Activated CD8-positive, alpha-beta memory T cell treated with anti-CD3 and anti-CD28 coated beads for 48 hours (primary cell): ENCODE measurements at regions not wholly inside any gene's neighbourhood (a gene's known extent, or its start where the extent isn't known, plus 50 kb on each side); places are given as distances from the start of the nearest gene placed in this dataset.
"Not testable (repeated sequence)": the region's sequence is repeated elsewhere in the genome, so short reads cannot be mapped to it uniquely, and the experiment has no call there.

Experiments
- DNase-seq, 3 experiments: peaks; one replicate each; pipeline ENCODE4 v3.0.0-alpha.2; 2020; ENCODE audit warnings: low read depth in 2 of 3, low spot score in 2 of 3

DNA sequence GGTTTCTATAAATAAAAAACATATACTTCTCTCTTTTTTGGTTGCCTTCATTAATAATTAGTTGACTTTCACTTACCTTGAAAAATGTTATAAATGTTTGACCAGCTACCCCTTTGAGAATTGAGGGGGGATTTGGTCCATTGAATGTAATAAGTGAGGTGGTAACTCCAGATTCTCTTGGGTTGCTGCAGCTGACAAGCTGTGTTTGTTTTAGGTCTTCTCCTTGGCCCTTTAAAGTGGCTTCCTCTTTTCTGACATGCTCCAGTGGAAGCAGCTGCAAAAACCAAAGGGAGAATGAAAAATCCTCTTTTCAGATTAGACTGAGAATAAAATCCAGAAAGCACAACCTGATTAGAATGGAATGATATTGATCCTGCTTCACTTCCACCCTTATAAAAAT is 410.5 kb downstream of the TMEM38B start:
- DNase-seq = no peak

DNA sequence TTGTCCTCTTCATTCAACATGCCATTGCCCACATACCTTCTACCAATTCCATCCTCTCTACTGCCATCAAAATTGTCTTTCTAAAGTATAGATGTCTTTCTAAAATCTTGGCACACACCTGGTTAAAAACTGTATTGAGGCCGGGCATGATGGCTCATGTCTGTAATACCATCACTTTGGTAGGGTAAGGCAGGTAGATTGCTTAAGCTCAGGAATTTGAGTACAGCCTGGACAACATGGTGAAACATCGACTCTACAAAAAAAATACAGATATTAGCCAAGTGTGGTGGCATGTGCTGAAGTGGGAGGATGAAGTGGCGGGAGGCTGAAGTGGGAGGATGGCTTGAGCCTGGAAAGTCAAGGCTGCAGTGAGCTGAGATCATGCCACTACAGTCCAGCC is 412.1 kb downstream of the TMEM38B start:
- DNase-seq = no peak

DNA sequence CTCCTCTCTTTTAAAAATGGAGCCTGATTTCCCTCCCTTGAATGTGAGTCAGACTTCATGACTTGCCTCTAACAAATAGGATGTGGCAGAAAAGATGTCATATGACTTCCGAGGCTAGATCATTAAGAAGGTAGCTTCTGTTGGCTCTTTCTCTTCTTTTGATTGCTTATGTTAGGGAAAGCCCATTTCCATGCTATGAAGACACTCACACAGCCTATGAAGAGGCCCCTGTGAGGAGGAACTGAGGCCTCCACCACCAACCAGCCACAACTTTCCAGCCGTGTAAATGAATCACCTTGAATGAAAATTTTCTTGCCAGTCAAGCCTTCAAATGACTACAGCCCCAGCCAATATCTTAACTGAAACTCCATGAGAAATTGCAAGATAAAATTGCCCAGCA is 413.4 kb downstream of the TMEM38B start:
- no peak for DNase-seq

DNA sequence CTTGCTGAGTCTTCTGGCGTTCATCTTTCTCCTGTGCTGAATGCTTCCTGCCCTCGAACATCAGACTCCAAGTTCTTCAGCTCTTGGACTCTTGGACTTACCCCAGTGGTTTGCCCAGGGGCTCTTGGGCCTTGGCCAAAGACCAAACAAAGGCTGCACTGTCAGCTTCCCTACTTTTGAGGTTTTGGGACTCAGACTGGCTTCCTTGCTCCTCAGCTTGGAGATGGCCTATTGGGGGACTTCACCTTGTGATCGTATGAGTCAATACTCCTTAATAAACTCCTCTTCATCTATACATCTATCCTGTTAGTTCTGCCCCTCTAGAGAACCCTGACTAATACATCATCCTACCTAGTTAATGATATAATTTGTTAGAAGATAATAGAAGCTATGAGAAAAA is 415.4 kb downstream of the TMEM38B start:
- not testable (repeated sequence) for DNase-seq

DNA sequence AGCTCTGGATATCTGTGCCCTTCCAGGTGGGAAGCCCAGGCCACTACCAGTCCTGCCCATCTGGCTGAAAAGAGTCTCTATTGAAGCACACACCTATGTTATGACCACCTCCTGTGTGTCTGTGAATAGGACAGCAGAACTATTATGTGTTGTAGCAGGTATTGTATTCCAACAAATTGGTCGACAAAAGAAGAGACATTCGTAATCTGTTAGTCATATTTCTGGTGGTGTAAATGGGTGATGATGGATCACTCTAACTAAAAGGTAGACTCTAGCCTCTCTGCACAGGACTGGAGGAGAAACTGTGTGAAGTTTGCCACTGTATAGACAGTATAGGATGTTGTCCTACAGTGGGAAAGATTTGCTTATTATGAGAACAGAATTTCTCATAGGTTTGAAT is 416.1 kb downstream of the TMEM38B start:
- DNase-seq = no peak

DNA sequence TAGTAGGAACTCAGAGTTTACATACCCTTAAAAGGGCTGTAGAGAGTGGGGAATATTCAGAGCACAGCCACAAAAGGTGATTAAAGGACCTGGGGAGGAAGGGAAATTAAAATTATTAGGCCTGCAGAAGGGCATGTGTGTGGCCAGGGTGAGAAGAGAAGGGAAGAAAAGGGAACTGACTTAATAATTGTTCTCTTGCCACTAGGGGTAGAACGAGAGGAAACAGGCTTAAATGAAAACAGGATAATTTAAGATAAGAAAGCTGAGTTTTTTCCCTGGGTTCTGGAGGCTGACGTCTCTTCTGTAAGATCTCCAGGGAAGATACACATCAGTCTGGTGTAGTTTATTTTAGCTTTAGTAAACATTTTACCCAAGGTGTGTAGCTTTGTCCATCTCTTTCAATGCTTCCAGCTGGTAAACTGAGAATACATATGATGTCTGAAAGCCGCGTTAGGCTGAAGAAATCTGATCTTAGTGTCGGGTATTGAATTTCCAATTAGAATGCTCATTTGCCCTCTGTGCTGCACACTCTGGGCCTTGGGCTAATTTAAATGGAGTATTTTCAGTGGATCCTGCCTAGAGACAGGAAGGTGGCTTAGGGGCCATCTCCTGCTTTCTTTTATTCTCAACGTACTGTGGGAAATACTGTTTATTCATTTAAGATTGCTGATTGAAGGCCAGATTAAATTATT is 416.8 kb downstream of the TMEM38B start:
- DNase-seq = no peak

DNA sequence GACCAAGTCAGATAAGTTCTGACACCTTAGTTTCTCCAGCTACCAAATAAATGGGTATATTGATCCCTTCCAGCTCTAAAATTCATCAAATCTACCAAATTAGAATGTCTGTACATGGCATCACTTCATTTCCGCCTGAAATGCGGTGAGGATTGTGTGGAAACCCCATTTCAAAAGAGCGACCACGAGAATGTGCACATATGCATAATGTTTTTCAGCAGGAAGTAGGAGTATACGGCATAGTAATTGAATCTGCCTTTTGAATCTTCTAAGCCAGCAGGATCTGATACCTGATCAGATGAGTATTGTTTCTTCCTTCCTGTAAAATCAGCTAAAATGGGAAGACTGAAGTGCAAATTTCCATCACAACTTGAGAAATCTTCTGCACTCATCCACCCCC is 418.6 kb downstream of the TMEM38B start:
- DNase-seq = no peak

DNA sequence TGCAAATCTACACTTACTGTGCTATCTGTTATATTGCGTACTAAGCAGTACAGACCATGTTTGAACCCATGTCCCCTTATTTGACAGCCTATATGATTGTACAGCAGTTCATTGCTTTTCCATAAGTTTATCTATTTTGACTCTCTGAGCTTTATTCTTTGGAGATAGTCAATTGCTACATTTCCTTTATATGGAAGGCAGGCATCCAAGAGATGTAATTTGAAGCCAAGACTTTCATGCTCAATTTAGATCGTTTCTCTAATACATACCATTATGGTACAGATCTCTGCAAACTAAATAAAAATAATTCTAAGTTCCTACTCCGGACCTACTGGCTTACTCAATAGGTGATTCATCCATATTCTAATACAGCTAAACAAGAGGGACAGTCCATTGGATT is 424.8 kb downstream of the TMEM38B start:
- no peak for DNase-seq

DNA sequence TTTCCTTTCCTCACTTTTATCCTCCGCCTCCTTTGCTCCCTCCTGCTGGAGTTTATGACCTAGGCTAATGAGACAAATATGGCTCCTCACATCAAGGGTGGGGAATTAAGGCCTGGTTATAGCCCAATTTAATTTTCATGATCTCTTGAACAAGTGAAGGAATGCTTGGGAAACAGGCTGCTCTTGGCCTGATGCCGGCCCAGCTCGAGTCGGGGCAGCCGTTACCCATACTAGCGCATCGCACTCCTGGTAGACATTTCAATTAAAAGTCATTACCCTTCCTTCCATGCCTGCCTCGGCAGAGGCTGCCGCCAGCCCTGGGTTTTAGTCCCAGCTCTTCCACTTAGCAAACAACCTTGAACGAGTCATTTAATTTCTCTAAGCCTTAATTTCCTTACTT is 425.7 kb downstream of the TMEM38B start:
- no peak for DNase-seq

DNA sequence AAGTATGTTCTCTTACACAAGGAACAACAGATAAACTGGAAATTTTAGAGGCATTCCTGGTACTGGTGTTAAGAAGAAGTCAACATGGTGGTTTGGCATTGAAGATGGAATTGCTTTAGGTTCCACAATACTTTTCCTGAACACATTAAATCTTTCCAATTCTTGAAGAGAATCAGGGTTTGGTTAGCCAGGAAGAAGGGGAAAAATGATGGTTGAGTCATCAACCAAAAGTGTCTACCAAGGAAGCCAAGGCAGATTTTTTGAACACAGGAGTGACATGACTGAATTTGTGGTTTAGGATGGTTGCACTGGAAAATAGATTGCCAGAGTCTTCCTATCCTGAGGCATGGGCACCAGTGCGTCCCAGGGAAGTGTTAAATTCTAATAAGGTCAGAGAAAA is 433.4 kb downstream of the TMEM38B start:
- DNase-seq = no peak

DNA sequence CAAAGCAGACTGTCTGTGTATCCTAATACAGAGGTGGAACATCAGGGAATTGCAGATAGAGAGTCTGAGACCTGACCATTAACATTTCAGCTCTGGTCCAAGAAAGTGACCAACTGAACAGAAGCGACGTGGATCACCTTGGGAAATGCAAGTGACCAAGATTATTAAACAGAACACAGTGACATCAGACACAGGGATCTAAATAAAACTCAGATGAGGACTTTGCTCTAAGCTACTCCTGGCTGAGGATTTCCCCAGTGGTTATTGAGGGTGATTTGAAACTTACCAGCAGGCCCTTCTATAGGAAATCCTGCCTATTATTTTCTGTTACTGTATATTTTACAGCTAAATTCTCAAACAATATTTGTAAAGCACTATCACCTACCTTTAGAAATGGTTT is 436.0 kb downstream of the TMEM38B start:
- no peak for DNase-seq

DNA sequence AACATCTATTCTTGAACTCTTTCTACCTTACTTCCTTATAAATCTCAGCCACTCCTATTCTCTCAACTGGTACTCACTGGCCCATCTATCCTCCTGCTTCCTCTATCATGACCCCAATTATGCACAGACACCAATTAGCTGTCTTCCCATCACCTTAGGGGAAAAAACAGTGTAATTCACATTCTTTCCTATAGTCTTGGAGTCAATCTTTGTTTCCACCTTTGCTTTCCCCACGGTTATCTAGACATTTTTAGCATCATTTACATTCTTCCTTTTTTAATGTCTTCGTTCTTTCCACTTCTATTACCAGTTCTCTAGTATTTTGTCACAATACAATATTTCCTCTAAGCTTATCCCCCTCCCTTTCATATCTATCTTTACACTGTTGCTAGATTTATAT is 449.4 kb downstream of the TMEM38B start:
- no peak for DNase-seq

DNA sequence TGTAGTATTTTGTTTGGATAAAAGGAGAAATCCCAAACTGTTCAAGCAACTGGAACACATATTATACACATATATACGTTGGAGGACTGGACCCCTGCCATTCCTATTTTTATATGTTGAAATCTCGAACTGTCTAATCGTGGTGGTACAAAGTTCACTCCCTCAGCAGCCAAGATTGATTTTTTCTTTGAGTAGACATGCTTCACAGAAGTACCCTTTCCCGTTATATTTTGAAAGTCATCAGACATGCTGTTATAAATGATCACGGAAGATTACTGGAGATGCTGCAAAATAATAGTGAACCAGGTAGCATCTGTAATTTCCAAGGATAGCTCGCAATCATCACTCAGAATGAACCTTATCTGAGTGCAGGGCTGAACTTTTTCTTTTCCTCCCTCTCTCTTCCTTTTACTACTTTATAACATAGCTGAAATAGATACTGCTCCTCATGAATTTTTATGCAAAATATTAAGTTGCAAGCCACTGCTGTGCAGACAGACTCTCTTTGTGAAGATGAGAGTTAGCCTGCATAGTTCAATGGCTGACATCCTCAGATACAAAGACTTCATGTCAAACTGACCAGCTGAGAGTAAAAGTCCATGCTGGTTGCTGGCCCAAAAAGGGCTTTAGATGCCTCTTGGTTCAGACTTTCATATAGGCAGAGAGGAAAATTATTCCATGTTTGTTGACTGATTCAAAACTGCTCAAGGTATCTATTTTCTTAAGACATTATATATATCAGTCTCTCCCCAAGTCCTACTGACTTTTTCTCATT is 451.9 kb downstream of the TMEM38B start:
- no peak for DNase-seq

DNA sequence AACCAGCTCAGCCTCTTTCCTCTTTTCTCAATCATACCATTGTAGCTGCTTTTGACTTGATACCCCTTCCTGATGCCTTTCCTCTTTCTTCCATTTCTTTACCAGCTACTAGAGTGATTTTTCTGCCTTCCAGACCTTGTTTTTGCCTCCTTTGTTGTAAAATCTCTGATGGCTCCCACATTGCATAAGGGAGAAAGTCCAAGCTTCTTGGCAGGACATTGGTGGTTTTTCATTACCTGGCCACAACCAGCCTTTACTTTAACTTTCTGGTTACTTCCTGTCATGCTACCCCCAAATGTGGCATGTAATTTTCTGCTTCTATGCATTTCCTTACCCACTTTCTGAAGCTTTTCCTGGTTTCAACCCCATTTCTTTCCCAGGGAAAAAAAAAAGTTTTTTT is 452.5 kb downstream of the TMEM38B start:
- DNase-seq = no peak

DNA sequence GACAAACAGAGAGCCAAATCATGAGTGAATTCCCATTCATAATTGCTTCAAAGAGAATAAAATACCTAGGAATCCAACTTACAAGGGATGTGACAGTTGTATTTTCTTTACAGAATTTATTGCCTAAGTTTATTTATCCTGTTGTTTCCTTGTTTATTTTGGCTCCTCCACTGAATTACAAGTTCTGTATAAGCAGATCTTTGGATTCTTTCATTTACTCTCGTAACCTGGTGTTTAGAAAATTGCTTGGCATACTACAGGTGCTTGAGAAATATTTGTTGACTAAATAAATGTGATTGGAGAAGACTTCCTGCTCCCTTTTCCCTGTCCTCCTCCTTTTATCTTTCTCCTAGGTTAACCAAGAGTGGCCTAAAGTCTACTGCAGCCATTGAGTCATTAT is 455.6 kb downstream of the TMEM38B start:
- DNase-seq = no peak

DNA sequence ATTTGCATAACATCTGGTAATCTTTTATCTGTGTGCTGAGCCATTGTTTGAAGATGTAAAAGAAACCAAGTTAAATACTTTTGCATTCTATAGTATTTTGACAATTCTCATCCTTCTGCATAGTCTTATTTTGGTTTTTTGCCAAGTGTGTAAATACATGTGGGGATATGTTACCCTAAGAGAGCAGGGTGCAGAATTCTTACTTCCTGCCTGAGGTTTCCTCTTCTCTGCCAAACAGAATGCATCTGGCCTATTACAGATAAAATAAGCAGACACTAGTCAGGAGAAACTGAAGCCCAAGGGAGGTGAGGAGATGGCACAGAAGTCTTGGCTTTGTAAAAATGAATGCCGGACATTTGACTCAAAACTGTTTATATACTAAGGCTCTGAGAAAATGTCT is 462.1 kb downstream of the TMEM38B start:
- DNase-seq = no peak

DNA sequence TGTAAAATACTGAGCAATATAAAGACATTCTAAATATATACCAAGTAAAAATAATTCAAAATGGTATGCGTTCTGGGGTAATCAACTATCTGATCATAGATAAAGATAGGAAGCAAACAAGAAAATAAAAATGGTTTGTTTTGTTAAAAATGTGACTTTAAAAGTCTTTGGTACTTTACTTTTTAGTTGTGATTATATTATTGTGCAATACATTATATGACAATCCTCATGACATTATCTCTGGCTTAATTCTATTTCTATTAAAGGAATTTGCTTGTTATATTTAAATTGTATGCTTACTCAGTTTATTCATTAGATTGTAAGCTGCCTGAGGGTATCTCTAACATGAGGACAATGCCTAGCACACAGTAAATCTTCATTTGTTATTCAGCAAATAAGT is 477.9 kb downstream of the TMEM38B start:
- no peak for DNase-seq

DNA sequence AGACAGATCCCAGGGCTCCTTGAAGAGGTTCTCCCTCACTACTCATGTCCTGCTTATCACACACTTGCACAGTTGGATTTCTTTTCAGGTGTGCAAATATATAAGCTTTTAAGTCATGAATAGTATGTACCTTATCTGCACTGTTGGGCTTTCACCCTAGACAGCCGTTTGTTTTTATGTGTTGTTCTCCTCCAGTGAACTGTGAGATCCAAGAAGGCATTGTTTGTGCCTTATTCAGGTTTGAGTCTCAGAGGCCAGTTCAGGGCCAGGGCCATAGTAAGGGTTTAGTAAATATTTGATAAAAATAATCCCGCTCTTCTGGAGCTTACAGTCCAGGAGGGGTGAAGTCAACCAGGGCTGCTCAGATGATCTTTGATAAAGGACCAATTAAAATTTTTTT is 480.0 kb downstream of the TMEM38B start:
- DNase-seq = no peak

DNA sequence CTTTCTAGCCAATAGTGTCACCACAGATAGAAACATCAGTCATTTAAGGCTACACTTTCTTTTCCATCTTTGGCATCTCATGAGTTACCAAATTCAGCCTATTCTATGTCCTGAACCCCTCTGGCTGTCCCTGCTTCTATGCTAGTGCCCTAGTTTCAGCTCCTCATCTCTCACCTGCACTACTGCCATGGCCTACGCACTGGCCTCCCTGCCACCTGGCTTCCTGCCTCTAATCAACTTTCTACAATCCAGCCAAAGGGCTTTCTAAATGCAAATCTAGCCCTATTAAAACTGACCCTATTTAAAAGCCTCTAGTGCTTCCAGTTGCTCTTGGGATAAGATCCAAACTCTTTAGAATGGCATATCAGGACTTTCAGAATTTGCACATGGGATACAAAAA is 482.9 kb downstream of the TMEM38B start:
- DNase-seq = no peak

DNA sequence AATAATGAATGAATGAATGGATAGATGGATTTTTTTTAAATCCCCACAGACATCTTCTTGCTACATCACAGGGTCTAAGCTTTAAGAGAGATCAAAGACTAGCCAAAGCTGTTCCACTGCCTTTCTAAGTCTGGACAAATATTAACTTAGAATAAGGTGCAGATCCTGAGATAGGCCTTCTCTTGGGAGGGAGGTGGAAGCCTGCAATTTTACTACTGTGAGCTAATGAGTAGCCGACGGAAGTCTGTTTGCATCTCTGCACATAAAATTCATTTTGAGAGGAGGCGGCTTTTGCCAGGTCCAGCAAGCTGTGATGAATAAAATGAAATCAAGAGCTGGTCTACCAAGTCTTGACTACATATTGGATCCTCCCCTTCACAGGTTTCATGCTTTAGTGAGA is 484.9 kb downstream of the TMEM38B start:
- no peak for DNase-seq

DNA sequence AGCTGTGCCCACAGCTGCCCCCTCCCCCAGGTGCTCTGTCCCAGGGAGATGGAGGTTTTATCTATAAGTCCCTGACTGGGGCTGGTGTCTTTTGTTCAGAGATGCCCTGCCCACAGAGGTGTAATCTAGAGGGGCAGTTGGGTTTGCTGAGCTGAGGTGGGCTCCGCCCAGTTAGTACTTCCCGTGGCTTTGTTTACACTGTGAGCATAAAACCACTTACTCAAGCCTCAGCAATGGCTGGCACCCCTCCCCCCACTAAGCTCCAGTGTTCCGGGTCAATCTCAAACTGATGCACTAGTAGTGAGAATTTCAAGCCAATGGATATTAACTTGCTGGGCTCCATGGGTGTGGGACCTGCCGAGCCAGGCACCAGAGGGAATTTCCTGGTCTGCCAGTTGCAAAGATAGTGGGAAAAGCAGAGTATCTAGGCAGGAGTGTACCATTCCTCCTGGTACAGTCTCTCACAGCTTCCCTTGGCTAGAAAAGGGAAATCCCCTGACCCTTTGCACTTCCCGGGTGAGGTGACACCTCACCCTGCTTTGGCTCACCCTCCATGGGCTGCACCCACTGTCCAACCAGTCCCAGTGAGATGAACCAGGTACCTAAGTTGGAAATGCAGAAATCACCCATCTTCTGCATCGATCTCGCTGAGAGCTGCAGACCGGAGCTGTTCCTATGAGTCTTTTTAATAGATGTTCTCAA is 509.6 kb downstream of the TMEM38B start:
- not testable (repeated sequence) for DNase-seq

DNA sequence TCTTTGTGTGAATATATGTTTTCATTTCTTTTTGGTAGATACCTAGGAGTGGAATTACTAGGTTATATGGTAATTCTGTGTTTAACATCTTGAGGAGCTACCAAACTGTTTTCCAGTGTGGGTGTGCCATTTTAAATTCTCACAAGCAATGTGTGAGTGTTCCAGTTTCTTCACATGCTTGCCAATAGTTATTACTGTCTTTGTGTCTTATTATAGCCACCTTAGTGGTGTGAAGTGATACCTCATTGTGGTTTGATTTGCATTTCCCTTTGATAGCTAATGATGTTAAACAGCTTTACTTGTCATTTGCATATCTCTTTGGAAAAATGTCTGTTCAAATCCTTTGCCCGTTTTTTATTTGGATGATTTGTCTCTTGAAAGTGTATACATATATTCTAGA is 513.0 kb downstream of the TMEM38B start:
- DNase-seq = no peak
